Peyer's patch (tissue), 4 donors: ENCODE measurements at regions not wholly inside any gene's neighbourhood (a gene's known extent, or its start where the extent isn't known, plus 50 kb on each side); places are given as distances from the start of the nearest gene placed in this dataset.

ENCODE experiments used
- DNase-seq, 3 donors: peaks; one replicate each; pipeline ENCODE4 v3.0.0-alpha.2; 2017 to 2019
- H3K27ac ChIP-seq, 4 donors: fragments of 200-600 bp; sonication (generic); one replicate each; pipeline ENCODE4 v1.5.1; 2016 to 2019
- H3K27me3 ChIP-seq, 2 donors: fragments of 200-600 bp; sonication (generic); one replicate each; pipeline ENCODE4 v1.5.1; 2019
- H3K36me3 ChIP-seq, 3 donors: fragments of 200-600 bp; sonication (generic); one replicate each; pipeline ENCODE4 v1.5.1; 2016 to 2019
- H3K4me1 ChIP-seq, 4 donors: fragments of 200-600 bp; sonication (generic); one replicate each; pipeline ENCODE4 v1.5.1; 2016 to 2019
- H3K4me3 ChIP-seq, 4 donors: fragments of 200-600 bp; sonication (generic); 1 replicate in 3 of 4; 2 replicates in 1 of 4; pipeline ENCODE4 v1.5.1; 2016 to 2019; ENCODE audit warnings: mild to moderate bottlenecking in 1 of 4
- H3K9me3 ChIP-seq, 4 donors: fragments of 200-600 bp; sonication (generic); one replicate each; pipeline ENCODE4 v1.5.1; 2016 to 2019; ENCODE audit warnings: mild to moderate bottlenecking in 1 of 4
- POLR2A ChIP-seq, 2 donors: fragments of 450-650 bp; IDR thresholded peaks; one replicate each; pipeline ENCODE4 v1.5.1; 2017; ENCODE audit warnings: antibody characterized with exemption in 2 of 2, mild to moderate bottlenecking in 2 of 2, moderate library complexity in 2 of 2
- TF ChIP-seq, protein P1 (sequence below), 6 experiments: fragments of 450-650 bp in 4 of 6; fragments of 200-600 bp in 2 of 6; sonication (generic) in 1 of 6; IDR thresholded peaks; one replicate each; pipeline ENCODE4 v1.5.1; 2017 to 2019; ENCODE audit warnings: antibody characterized with exemption in 6 of 6, mild to moderate bottlenecking in 3 of 6, moderate library complexity in 1 of 6

DNA sequence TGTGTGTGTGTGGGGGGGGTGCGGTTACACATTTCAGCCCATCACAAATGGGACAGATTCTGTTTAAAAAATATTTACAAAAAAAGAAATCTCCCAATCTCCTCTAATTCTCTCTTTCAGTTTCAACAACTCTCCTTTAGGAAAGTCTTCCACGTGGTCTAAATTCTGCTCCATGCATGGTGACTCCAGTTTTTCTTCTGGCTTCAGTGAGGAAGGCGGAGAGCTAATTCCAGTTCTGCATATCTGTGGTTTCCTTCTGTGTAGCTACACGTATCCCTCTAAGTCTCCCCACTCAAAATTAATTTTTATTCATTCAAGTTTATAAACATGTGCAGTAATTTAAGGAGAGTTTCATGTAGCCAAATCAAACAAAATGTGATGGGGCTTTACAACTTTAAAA, 111.6 kb downstream of the SLC4A3 start:
- H3K27ac ChIP-seq, result no peak overlapping the region
- no peak for TF ChIP-seq POLR2A (IDR thresholded peaks at IDR 0.05)
- TF ChIP-seq, protein P1, sequence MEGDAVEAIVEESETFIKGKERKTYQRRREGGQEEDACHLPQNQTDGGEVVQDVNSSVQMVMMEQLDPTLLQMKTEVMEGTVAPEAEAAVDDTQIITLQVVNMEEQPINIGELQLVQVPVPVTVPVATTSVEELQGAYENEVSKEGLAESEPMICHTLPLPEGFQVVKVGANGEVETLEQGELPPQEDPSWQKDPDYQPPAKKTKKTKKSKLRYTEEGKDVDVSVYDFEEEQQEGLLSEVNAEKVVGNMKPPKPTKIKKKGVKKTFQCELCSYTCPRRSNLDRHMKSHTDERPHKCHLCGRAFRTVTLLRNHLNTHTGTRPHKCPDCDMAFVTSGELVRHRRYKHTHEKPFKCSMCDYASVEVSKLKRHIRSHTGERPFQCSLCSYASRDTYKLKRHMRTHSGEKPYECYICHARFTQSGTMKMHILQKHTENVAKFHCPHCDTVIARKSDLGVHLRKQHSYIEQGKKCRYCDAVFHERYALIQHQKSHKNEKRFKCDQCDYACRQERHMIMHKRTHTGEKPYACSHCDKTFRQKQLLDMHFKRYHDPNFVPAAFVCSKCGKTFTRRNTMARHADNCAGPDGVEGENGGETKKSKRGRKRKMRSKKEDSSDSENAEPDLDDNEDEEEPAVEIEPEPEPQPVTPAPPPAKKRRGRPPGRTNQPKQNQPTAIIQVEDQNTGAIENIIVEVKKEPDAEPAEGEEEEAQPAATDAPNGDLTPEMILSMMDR (IDR thresholded peaks at IDR 0.05), result no peak
- H3K27me3 ChIP-seq, result no peaks in the 10 kb centered on the region
- H3K4me1 ChIP-seq, result no peaks in the 10 kb centered on the region
- no peak overlapping the region for H3K4me3 ChIP-seq
- no peaks in the 10 kb centered on the region for H3K9me3 ChIP-seq
- no peak for DNase-seq
- H3K36me3 ChIP-seq, result no peaks in the 10 kb centered on the region

DNA sequence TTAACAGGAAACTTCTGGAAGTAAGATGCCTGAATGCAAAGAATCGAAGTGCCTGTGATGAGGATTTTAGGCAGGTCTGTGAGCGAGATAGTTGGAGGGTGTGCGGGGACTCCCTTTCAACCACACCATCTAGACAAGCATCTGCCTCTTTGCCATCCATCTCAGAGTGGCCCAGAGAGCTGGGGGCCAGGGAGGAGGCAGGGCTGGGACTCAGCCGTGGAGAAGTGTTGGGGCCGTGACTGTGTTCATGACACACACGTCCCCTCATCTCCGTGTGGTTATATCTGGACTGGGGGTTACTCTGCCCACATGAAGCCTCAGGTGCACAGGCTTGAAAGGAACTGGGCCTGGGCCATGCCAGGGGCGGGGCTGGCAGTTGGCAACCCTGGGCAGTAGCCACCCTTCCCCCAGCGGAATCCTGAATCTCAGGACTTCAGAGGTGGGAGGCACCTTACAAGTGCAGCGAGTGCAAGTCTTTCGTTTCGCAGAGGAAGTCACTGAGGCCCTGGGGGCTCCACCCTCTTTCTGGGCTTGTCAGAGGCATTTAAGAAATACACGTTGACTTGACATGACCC, 112.5 kb downstream of the SLC4A3 start:
- H3K27ac ChIP-seq, result no peak overlapping the region
- H3K36me3 ChIP-seq, result no peaks in the 10 kb centered on the region
- no peaks in the 10 kb centered on the region for H3K4me1 ChIP-seq
- H3K4me3 ChIP-seq, result no peak overlapping the region
- H3K27me3 ChIP-seq, result no peaks in the 10 kb centered on the region
- no peaks in the 10 kb centered on the region for H3K9me3 ChIP-seq
- TF ChIP-seq POLR2A (IDR thresholded peaks at IDR 0.05), result no peak
- no peak for DNase-seq

DNA sequence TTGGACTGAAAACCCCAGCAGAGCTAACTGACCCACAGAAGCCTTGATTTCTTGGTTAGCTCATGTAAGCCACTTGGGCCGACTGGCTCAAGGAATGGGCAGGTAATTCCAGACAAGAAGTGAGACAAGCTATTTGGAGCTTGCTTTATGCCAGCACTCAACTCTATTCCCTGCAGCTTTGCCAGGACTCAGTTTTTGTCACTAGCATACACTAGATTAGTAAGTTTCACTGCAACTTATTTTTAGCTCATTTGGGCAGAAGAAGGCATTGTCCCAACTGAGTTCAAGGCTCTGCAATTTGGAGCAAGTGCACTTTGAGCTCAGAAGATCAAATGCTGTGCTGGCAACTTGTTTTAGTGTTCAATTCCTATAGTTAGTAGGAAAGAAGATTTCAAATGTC, 116.1 kb downstream of the SLC4A3 start:
- no peak for DNase-seq
- no peaks in the 10 kb centered on the region for H3K9me3 ChIP-seq
- no peaks in the 10 kb centered on the region for H3K36me3 ChIP-seq
- no peaks in the 10 kb centered on the region for H3K27me3 ChIP-seq
- no peak overlapping the region for H3K27ac ChIP-seq
- no peaks in the 10 kb centered on the region for H3K4me1 ChIP-seq
- TF ChIP-seq POLR2A (IDR thresholded peaks at IDR 0.05), result no peak
- TF ChIP-seq, protein P1 (IDR thresholded peaks at IDR 0.05), result no peak
- no peak overlapping the region for H3K4me3 ChIP-seq

DNA sequence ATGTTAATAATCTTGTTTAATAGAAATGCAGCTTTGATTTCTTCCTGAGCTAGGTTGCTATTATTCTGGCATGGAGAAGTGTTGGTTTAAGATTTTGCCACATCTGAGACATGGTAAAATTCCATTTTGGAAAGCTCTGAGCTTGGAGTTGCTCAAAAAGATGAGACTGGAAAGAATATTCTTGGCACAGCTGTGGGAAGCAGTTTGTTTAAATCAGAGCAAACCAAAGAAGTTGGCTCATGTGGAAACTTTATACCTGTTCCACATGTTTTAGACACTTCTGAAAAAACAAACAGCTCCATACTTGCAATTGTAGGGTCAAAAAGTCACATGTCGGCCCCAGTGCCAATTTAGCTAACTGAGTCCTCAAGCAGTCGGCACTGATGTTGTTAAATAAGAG, 116.6 kb downstream of the SLC4A3 start:
- Histone ChIP-seq H3K27me3 (no peaks in the 10 kb centered on the region), H3K4me1 (no peaks in the 10 kb centered on the region), H3K36me3 (no peaks in the 10 kb centered on the region), H3K27ac (no peak overlapping the region), H3K4me3 (no peak overlapping the region), H3K9me3 (no peaks in the 10 kb centered on the region)
- TF ChIP-seq POLR2A (IDR thresholded peaks at IDR 0.05), result no peak
- TF ChIP-seq, protein P1 (IDR thresholded peaks at IDR 0.05), result no peak
- DNase-seq, result no peak

DNA sequence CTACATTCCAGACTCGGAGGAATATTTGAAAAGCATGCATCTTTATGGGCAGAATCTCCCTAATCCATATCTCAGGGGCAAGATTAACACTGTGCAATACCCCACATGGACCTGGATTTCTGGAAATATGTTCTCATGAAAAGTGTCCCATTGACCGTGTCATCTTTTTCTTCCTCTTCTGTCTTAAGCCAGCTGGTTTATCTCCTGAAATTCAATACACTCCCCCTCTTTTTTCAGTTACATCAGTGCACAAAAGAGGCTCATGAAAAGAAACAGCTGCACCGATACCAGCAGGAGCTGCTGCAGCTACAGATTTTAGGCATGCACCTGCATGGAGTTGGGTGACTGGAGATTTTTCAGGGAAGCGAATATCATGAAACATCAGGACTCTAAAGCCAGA, 117.2 kb downstream of the SLC4A3 start:
- Histone ChIP-seq H3K27ac (no peak overlapping the region), H3K36me3 (no peaks in the 10 kb centered on the region), H3K4me3 (no peak overlapping the region), H3K4me1 (no peaks in the 10 kb centered on the region), H3K9me3 (no peaks in the 10 kb centered on the region), H3K27me3 (no peaks in the 10 kb centered on the region)
- TF ChIP-seq, protein P1 (IDR thresholded peaks at IDR 0.05), result no peak
- no peak for TF ChIP-seq POLR2A (IDR thresholded peaks at IDR 0.05)
- no peak for DNase-seq

DNA sequence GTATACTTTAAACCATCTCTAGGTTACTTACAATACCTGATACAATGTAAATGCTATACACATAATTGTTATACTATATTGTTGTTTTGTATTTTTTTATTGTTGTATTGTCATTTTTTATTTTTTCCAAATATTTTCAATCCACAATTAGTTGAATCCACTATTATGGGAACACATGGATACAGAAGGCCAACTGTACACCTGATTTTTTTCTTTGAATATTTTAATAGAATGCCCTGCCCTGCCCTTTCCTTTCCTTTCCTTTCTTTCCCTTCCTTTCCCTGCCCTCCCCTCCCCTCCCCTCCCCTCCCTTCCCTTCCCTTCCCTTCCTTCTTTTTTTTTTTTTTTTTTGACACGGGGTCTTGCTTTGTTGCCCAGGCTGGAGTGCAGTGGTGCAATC, 120.2 kb downstream of the SLC4A3 start:
- TF ChIP-seq, protein P1 (IDR thresholded peaks at IDR 0.05), result no peak
- TF ChIP-seq POLR2A (IDR thresholded peaks at IDR 0.05), result no peak
- no peak overlapping the region for H3K4me3 ChIP-seq
- H3K27me3 ChIP-seq, result no peaks in the 10 kb centered on the region

More for the DNA sequence above, 120.2 kb downstream of the SLC4A3 start:
- Histone ChIP-seq H3K4me1 (no peaks in the 10 kb centered on the region), H3K36me3 (no peaks in the 10 kb centered on the region), H3K9me3 (no peaks in the 10 kb centered on the region), H3K27ac (no peak overlapping the region)
- DNase-seq, result no peak
